GM21381 (cell line): ENCODE measurements at regions not wholly inside any gene's neighbourhood (a gene's known extent, or its start where the extent isn't known, plus 50 kb on each side); places are given as distances from the start of the nearest gene placed in this dataset.
A peak's percentile ranks its signal among the peaks of the same experiment; 100 is the strongest.

ENCODE experiments used
- ATAC-seq: cut with Tn5 transposase; IDR thresholded peaks from one replicate; pipeline ENCODE4 v1.9.1; 2021; ENCODE audit warnings: mild to moderate bottlenecking, moderate library complexity; ENCODE audit not compliant: unreplicated experiment

DNA sequence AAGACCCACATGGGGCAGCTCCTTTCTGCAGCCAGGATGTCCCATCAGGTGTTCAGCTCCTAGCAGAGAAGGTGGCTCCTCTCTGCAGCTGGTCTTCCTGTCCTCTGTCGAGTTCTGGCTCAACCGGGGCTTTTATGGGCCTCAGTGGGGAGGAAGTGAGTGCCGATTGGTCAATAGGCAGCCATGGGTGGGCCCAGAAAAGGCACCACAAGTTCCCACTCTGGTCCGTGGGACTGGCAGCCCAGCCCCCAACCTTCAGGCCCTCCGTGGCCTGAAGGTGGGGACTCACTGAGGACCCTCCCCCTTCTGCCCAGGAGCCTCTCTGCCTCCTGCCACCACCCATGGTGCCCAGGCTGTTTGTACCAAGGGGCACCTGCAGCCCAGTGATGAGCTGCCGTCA lies 161.7 kb upstream of the DUSP10 start:
- no peak for ATAC-seq

DNA sequence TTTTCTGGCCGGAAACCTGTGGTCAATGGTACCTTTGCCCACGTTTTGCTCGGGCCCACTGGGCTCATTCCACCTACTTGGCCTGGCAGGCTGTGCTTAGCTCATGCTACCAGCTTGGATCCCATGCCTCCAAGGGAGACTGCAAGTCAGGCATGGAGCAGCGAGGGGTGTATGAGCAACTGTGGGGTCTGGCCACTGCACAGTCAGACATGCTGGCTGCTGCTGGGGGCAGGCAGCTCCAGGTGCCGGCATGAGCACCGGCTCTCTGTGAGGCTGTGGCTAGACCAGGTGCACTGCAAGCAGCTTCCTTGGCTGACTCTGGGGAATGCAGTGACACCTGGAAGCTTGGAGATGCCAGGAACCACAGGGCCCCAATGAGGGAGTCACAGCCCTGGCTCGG lies 161.1 kb upstream of the DUSP10 start:
- ATAC-seq, result no peak

DNA sequence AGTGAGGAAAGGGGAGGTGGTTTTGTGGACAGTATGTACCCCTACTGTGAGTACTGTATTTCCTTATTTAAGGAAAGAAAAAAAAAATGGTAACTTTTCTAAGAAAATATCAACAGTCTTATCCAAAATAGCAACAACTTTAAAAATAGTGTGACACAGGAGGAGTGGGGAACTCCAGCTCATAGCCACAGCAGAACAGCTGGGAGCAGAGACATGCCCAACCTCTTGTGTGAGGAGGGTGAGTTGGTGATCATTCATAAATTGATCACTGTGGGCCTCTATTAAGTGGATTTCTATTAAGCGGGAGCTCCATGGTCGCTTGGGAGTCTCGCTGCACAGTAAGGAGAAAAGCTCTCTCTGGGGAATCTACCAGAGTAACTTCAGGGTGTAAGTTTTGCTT lies 158.8 kb upstream of the DUSP10 start:
- ATAC-seq, result no peak

DNA sequence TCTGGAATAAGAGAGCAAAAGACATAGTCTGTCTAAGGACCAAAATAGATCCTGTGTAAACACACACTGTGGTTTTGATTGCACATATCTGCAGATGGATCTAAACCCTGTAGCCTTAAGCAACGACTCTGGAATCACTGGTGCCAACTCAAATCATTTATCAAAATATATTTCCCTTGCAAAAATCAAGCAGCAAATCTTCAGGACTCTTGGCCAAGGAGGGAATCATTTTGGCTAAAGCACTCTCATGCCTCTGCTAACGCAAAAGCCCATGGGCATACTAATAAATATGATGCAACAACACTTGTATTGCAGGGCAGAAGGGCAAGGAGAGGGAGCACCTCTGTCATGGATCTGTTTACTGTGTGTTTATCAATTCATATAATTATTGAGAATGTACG lies 155.4 kb upstream of the DUSP10 start:
- ATAC-seq, result no peak

DNA sequence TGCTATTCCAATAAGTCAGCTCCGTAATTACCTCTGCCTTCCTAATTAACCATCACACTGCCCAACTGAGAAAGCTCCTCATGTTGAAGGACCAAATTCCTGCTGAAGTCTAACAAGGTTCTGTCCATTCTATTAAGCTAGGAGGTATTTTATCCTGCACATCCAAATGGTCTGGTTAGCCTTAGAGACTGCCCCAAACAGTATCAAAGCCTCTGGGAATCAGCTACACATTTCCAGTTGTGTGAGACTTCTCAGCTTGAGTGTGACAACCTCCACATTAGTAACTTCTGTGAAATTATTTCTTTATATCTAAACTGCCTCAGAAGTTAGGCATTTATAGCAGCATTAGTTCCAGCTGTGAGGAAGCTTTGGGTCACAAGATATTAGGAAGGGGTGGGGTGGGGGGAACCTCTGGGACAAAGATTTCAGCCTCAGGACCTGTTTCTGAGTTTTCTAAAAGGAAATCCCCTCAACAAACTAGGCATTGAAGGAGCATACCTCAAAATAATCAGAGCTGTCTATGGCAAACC lies 150.5 kb upstream of the DUSP10 start:
- no peak for ATAC-seq

DNA sequence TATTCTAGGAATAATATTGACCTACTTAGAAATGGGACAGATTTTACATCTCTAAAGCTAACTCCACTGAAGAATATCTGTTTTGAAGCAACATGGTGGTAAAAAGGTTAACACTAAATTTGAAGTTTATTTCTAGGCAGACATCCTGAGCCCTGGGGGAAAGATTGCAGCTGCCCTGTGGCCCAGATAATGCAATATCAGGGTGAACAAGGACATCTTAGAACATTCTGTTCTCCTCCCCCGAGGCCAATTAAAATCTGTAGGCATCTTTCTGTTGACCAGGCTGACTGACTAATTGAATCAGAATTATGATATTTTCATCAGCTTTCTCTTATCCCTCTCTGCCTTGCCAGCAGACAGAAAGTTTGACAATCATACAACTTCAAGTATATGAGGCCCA lies 149.8 kb upstream of the DUSP10 start:
- ATAC-seq, result no peak

DNA sequence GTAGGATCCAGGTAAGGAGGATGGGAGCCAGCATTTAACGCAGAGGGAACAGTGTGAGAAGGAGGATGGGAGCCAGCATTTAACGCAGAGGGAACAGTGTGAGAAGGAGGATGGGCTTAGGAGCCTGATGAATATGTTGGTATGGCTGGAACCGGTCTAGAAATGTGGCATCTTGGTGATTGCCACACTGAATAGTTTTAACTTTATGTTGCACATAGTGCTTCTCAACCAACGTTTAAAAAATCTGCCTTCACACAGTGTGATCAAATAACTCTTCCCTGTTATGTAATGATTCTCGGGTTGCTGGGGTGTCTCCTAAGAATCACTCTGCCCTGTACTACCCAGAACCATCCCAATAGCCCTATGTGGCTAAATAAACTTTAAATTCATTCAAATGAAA lies 146.9 kb upstream of the DUSP10 start:
- ATAC-seq, result no peak

DNA sequence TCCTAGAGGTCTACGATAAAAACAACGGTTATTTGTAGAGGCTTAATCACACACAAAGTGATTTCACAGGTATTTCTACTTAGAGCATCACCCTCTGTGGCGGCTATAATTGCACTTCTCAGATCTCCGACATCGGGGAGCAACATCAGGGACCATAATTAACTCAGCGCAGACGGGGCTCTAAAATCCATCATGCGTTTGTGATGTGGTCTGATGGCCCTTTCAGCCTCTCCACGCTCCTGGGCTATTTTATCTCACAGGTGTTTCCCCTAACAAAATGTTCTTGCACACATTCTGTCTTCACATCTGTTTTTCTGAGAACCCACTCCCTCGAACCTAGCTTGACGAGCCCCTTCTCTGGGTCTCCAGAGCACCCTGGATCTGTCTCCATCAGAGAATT lies 146.3 kb upstream of the DUSP10 start:
- no peak for ATAC-seq

DNA sequence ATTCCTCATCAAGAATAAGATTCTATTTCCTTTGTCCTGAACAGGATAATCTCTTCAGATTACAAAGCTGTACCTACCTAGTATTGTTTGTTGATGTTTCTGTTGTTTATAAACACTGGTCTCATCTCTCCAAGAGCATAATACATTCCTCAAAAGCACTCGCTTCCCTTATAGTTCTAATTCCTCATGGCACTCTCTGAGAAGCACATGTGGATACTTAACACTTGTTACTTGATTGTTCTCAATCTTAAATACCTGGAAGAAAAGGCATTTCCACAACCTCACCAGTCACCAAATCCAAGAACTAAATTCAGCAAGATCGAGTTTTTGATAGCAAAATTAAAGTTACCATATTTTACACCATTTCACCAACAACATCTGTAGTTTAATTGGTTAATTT lies 145.9 kb upstream of the DUSP10 start:
- no peak for ATAC-seq

DNA sequence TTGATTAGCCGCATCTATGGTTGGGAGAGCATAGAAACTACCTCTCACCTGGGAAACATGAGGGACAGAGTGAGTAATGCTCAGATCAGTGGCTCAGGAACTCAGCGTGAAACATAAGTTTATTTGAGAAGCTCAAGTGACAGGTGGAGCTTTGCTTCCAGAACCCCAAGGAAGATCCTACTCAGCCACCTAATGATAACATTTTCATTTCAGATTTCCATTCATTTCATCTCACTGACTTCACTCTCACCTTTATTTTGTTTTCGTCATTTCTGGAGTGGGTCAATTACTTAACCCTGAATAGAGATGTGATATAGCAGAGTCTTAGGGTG lies 145.5 kb upstream of the DUSP10 start:
- ATAC-seq, result no peak

DNA sequence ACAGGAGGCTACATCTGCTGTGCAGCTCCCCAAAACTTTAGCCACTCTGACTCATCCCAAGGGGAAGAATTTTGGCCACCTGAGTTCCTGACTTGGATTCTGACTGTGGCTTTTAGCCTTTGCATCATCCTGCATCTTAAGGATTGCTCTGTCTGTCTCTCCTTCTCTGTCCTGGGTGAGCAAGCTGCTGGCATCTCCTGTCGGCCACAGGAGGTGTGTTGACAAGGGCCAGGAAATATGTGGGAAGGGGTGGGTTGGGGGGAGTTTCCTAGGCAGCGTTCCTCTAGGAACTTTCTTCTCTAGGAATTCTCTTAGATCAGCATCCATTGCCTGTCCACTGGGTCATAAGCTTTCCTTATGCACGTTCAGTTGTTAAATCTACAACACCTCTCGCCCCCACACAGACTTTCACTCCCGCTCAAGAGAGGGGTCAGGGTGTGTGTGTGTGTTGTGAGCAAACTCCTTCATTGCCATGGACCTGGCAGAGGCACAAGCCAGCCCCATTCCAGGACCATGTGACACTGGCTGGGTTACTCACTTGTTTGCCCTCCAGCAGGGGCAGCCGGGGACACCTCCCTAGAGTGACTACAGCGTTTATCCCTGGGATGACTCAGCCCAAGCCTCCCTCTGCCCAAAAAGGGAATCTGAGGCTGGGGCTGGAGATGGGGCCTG lies 145.0 kb upstream of the DUSP10 start:
- no peak for ATAC-seq

DNA sequence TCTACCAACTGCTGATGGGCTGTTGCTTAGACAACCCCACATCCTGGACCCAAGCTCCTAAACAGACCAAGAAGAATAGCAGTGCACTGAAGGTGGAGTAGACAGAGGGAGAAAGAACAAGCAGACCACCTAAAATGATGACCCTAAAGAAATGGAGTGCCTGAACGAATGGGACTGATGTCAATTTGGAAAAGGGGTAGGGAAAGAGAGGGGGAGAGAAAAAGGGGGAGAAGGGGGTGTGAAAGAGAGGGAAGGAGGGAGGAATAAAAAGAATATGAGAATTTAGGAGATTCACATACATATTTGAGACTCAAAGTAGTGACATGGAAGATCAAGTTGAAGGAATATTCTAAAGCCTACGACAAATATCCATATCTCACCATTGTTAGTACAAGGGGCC lies 144.4 kb upstream of the DUSP10 start:
- ATAC-seq, result no peak

DNA sequence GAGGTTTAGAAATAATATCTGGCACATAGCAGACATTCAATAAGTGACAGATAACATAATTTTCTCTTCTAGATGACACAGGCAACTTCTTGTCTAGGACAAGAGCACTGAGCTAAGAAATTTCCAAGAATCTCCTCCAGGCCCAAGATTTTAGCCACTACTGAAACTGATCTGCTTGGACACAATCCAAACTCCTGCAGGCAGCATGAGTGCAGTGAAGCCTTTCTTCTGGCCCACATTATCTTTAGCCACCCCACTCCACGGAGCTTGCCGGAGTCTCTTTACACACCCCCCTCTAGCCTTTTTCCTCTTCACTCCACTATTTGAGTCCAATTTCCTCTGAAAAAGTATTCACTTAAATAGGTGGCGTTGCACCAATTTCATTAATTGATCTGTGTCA lies 142.9 kb upstream of the DUSP10 start:
- ATAC-seq, result no peak

DNA sequence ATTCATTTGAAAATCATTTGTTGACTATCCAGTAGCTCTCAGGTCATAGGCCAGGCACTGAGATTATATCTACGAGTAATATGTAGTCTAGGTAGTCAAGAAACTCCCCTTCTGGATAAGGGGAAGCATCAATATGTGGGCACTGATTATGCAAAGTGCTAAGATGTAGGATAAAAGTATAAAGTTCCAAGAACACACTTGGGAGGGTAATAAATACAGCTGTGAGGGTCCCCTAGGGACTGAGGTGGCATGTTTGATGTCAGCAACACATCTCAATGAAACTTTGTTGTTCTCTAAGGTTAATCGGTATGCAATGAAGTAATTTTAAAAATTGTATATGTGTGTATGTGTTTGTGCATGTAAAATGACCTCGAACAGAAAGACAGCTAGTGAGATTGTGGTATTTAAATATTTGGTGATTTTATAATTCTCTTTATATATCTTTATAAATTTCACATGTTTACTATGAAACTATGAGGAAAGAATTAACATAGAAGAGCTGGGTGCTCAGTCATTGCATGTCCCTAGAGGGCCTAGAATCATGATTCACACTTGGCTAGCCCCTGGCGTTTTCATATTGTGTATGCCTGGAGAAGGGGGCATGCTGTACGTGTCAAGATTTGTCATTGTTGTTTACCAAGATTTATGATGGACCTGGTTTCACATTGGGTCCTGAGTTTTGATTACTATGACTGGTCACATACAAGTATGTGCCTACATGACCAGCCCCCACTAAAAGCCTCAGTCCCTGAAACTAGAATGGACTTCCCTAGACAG lies 140.1 kb upstream of the DUSP10 start:
- no peak for ATAC-seq

DNA sequence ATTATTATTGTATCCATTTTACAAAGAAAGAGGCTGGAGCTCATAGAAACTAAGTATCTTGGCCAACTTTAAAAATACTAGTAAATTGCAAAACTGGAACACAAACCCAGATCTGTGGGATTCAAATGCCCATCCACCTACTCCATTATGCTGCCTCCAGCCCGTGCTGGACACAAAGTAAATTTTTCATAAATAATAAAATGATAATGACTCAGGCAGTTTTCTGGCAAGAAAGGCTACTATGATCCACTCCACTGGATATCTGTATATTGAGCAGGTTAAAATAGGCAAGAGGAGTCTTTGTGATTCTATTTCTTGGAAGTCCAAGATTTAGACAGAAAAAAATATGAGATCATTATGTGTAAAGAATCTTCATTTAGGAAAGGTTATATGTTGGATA lies 138.3 kb upstream of the DUSP10 start:
- no peak for ATAC-seq

DNA sequence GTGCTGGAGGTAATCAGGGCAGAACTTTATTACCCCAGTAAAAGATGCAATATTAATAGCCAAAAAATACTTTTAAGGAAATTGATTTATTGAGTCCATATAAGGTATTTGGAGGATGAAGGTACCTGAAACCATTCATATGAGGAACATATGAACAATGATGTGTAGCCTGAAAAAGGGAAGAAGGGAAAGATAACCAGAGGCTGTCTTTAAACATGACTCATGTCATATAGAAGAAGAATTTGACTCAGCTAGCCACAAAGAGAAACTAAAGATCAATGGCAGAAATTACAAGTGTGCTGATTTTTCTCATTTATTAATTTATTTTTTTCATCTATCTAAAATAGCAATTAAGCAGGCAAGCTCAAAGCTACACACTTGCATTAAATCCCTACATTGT lies 136.2 kb upstream of the DUSP10 start:
- ATAC-seq, result peak; percentile 79

DNA sequence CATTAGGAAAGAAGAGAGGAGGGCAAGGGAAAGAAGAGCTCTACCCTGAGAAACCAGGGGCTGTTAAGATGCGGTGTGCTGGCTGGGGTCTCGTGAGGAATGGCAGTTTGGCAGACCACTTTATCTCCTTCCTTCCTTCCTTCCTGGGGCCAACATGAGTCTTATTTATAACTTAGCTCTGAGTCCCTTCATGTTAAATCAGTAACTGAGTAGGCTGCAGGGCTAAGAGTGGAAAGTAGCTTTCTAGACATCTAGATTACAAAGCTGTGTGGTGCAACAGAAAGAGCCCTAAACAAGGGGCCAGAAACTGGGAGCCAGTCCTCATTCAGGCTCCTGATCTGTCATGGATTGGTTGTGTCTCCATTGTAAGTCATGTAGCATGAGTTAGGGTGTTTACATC lies 135.4 kb upstream of the DUSP10 start:
- ATAC-seq, result no peak

DNA sequence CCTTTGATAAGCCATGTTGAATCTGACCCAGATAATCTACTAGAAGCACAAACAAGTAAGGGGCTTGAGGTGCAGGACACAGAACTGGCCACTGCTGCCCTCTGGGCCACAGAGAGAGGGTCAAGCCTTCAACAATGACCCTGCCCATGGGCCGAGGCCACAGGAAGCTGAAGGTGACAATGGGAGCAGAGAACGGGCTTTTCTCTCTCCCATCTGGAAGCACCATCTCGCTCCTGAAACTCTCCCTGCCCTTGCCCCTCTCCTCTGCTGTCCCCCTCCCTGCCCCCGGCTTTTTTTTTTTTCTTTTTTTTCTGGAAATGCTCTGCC lies 133.1 kb upstream of the DUSP10 start:
- no peak for ATAC-seq

DNA sequence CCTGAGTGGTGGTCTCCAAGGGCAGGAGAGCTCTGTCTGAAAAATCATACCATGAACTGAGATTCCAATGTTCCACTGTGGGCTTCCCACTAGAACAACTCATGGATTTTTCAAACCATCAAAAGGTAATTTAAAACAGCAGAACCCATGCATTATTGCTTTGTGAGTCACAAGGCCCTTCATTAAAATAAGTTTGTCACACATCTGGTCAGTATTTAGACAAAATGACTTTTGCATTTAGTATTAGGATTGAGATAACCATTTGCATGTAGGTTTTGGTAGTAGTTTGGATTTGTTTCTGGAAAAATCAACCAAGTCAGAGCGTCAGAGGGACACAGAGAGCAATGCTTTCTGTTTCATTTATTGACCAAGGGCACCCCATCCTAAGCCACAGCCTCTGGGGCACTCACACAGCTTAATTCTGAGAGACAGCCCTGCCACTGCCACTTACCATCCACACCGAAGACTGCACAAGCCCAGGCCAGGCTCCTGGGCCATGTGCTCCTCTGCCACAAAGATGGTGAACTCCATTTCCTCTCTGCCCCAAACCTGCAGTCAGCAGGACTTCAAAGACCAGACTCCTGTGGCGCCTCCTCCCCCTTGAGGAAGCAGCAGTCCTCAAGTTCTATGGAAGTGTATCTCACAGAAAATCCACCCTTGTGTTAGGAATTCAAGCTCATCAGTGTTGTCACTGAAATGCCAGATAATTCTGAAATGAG lies 132.6 kb upstream of the DUSP10 start:
- no peak for ATAC-seq

DNA sequence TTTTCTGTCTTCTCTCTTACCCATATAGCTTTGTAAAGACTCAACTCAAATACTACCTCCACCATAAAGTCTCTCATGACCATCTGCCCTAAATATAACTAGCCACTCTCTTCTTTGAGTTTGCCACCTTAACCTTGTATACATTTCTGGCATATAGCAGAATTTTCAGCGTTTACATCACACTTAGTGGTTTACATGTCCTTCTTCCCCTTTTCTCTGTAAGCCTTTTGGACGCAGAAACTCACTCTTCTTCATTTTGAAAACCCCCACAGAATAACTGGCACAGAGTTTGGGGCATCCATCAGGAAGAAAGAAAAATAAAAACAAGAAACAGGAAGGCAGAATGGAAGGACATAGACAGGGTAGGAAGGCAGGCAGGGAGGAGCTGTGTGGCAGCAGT lies 131.8 kb upstream of the DUSP10 start:
- ATAC-seq, result no peak

DNA sequence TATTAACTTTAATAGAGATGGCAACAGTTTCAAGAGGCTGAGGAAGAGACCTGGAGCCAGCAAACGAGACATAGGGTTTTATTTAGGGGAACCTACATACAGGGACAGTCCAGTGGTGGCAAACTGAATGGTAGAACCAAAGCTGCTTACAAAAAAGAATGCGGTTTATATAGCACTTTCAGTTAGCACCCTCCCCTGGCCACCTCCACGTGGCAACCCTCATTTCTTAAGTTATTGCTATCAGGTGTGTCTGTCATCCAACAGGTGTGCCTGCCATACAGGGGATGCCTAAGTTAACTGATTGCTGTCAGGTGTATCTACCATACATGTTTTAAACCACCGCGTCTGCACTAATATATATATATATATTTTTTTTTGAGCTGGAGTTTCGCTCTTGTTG lies 129.2 kb upstream of the DUSP10 start:
- ATAC-seq, result no peak

DNA sequence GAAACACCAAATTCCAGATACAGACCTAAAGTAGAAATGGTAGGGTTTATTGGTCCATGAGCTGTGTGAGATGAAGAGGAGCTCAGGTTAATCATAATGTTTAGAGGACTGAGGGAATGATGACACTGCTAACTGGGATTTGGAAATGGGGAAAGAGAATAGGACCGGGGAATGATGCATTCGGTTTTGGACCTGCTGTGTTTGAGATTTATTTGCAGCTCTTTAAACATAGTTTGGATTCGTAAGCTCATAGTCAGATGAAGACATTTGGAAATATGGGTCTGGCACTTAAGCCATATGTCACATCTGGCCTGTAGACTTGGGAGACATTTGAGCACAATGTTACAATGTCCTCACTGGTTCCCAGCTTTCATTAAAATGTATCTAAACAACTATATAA lies 127.9 kb upstream of the DUSP10 start:
- no peak for ATAC-seq
